GDM1 (cell line): ENCODE measurements at regions not wholly inside any gene's neighbourhood (a gene's known extent, or its start where the extent isn't known, plus 50 kb on each side); places are given as distances from the start of the nearest gene placed in this dataset.
"Not testable (repeated sequence)": the region's sequence is repeated elsewhere in the genome, so short reads cannot be mapped to it uniquely, and the experiment has no call there.

ENCODE experiments used
- DNase-seq: peaks from one replicate; lab custom pipeline; 2025; lab: John Stamatoyannopoulos, UW

DNA sequence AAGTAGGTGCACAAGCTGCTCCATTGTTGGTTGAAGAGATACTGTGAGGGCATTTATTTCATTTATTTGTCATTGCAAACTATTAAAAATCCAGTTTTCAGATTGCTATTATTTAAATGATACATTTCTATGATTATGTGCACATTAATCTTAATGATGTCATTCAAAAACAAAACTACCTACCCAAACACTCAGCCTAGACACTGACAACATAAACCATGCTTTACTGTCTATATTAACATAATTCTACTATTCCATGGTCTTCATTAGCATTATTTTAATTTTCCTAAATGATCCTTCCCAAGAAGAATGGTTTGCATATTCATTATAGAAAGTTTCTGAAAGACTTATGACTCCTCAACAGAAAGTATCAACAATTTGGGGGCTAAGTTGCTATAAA lies 813.0 kb upstream of the SLITRK5 start:
- no peak for DNase-seq

DNA sequence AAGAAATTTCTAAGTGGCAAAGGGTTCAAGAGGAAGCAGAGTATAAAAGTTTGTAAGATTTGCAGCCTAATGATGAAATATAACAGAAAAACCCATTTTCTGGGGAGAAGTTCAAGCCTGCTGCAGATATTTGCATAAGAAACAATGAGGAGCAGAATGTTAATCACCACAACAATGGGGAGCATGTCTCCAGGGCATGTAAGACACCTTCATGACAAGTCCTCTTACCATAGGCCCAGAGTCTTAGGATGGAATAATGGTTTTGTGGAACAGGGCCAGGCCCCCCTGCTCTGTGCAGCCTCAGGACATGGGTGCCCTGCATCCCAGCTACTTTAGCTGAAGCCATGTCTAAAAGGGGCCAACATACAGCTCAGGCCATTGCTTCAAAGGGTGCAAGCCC lies 809.0 kb upstream of the SLITRK5 start:
- DNase-seq: no peak

DNA sequence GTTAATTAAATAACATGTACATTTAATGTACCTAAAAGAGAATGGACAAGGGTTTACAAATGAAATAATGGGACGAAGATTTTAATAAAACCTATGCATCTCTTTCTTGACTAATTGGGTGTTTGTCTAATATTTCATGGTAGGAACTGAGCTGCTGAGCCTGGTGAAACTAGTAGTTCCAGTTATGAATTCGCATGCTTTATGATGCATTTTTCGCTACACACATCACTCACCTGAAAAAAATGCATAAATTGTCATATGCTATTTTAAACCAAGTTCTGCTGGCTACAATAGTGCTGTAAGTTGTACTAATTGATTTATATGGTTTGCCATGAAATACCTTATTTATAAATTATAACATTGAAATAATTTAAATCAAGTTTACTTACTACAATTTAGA lies 806.8 kb upstream of the SLITRK5 start:
- no peak for DNase-seq

- DNase-seq: no peak
Measured at GRCh38 chr13:86870444-86870843, 800.7 kb upstream of the SLITRK5 start.

DNA sequence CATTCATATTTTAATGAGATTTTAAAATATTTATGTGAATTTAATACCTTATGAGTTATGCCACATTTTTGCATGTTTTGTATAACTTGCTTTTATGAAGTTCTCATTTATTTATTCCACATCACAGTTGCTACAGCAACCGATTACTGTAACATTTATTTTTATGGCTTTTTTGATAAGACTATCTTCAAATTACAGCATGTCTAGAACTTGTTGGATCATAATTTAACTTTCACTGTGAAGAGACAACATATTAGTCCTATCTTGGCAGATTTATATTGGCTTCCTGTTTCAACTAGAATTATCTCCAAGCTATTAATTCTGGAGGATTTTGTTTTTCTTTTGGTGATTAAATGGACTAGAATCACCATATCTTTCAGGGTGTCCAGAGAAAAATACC lies 793.7 kb upstream of the SLITRK5 start:
- DNase-seq: no peak

- no peak for DNase-seq
Measured at GRCh38 chr13:86878781-86879180, 792.4 kb upstream of the SLITRK5 start.

DNA sequence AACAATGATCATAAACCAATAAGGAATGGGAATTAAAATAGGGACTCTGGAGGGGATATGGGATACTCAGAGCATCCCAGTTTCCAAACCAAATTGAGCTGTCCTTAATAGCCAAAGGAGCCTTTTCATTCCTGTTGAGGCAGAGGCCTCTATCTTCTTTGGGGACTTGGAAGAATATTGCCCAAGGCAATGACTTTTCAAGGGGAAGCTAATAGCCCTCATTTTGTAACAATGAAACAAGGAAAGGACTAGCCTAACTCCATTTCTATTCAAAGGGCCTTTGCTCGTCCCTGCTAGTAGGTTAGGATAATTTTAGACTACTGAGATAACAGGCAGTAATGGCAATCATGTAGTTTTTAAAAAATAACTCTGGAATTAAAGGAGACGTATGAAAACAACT lies 789.8 kb upstream of the SLITRK5 start:
- no peak for DNase-seq

DNA sequence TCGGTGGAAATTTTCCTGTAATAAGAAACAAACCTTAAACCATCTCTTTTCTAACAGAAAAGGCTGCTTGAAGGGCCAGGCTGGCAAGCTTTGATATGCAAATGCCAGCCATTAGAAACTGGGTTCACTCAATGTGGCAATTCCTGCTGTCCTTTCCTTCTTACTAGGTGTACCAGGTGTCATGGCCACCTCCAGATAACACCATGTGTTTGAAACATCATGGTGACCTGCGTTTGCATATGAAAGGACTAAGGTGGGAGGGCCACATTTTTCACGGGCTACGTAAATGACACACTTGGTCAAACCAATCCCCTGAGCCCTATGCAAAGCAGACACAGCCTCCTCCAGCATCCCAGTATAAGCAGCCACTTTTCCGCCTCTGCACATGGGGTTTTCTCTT lies 789.1 kb upstream of the SLITRK5 start:
- no peak for DNase-seq

GRCh38 chr13:86882835-86883234 lies 788.3 kb upstream of the SLITRK5 start:
- peak; percentile 88 for DNase-seq

DNA sequence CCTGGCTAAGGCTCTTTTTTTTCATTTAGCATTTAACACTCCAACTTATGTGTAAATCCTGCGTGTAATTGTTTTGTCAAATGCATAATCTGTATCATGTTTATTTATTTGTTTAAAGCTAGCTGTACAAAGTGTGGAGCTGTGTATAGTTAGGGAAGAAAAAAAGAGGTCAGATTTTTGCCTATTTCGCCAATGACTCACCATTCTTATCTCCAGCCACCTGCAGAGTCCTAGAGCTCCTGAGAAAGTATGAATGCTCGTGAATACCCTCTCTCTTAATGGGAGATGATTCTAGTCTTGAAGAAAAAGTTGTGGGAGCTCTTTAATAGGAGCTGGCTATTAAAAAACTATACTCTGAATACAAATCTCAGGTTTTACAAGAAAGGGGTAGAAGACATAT lies 778.8 kb upstream of the SLITRK5 start:
- DNase-seq: no peak

GRCh38 chr13:86900906-86901305 lies 770.3 kb upstream of the SLITRK5 start:
- DNase-seq: no peak

- no peak for DNase-seq
Measured at GRCh38 chr13:86906127-86906874, 764.9 kb upstream of the SLITRK5 start.

- DNase-seq: no peak
Measured at GRCh38 chr13:86907156-86907555, 764.0 kb upstream of the SLITRK5 start.

DNA sequence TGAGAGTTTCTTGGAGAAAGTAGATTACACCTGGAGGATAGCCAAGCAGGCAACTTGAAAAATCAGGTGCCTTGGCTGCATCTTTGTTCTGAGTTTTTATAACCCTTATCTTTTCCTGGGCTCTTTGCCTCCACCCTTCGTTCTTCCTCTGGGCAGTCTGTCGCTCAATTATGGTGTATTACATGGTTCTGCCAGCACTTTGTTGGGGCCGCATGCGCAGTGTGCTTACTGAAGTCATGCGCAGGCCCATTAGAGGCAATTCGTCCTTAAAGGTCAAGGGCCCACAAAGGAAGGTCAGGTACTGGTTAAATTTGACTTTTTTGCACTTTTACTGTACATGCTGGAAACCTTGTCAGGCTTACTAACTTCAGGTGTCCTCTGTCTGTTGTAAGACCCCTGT lies 761.9 kb upstream of the SLITRK5 start:
- no peak for DNase-seq

- no peak for DNase-seq
Measured at GRCh38 chr13:86914757-86915156, 756.4 kb upstream of the SLITRK5 start.

DNA sequence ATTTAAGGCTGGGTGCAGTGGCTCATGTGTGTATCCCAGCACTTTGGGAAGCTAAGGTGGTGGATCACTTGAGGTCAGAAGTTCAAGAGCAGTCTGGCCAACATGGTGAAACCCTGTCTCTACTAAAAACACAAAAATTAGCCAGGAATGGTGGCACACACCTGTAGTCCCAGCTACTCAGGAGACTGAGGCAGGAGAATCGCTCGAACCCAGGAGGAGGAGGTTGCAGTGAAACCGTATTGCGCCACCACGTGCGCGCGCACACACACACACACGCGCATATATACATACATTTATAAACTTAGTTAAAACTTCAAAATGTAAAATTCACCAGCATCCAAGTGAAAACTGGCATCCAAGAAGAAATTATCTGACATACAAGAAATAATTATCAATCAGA lies 753.7 kb upstream of the SLITRK5 start:
- DNase-seq: not testable (repeated sequence)

DNA sequence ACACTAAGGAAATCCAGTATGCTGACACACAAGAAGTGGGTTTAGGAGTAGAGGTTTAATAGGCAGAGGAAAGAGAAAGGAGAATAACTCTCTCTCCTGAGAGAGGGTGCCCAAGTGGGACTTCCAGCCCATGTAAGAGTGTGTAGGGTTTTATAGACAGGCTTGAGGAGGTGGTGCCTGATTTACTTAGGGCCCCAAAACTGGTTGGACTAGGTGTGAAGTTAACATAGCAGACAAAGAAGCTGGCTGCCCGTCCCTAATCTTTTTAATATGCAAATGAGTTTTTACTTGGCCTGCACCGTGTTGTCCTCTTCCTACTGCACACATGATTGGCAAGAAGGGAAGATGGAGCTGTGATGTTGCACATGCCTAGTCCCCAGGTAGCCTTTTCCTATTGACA lies 752.5 kb upstream of the SLITRK5 start:
- peak; percentile 41 for DNase-seq

GRCh38 chr13:86920961-86921360 lies 750.2 kb upstream of the SLITRK5 start:
- DNase-seq: no peak

GRCh38 chr13:86922936-86923335 lies 748.2 kb upstream of the SLITRK5 start:
- DNase-seq: no peak

GRCh38 chr13:86926916-86927315 lies 744.3 kb upstream of the SLITRK5 start:
- DNase-seq: not testable (repeated sequence)

DNA sequence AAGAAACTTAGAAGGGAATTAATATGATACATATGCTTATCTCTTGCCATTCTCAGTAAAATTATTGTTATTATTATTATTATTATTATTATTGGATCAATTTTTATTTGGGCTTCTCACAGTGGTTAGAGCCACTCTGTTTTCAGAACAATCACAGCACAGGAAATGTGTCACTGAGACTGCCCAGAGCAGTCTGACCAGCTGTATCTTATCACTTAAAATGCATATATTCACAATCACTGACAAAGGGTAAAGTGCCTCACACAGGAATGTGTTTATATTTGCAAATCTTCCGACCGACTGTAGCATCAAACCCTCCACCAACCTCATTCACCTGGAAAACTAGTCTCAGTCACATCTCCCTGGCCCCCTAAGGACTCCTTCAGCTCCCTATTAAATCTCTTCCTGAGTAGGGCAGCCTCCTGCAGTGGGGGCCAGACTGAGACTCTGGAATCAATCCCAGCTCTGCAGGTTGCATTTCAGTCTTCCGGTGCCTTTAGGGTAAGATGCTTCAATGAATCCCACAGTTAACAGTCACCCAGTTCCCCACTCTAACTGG lies 738.3 kb upstream of the SLITRK5 start:
- DNase-seq: no peak

- no peak for DNase-seq
Measured at GRCh38 chr13:86933676-86934075, 737.5 kb upstream of the SLITRK5 start.

- DNase-seq: no peak
Measured at GRCh38 chr13:86937316-86937715, 733.9 kb upstream of the SLITRK5 start.

- no peak for DNase-seq
Measured at GRCh38 chr13:86945584-86945983, 725.6 kb upstream of the SLITRK5 start.
